CD4-positive, alpha-beta T cell treated with Interleukin-4 for 4 hours (primary cell): ENCODE measurements at regions not wholly inside any gene's neighbourhood (a gene's known extent, or its start where the extent isn't known, plus 50 kb on each side); places are given as distances from the start of the nearest gene placed in this dataset.
"Not testable (repeated sequence)": the region's sequence is repeated elsewhere in the genome, so short reads cannot be mapped to it uniquely, and the experiment has no call there.

Experiments used
- DNase-seq: peaks from one replicate; pipeline ENCODE4 v3.0.0-alpha.2; 2020

GRCh38 chr2:215889240-215889969, 123.9 kb downstream of the MREG start:
- DNase-seq = not testable (repeated sequence)

- no peak for DNase-seq
These were observed 124.7 kb downstream of the MREG start for GRCh38 chr2:215888680-215889079.

- no peak for DNase-seq
These were observed 126.0 kb downstream of the MREG start for GRCh38 chr2:215887303-215887702.

- no peak for DNase-seq
These were observed 127.3 kb downstream of the MREG start for GRCh38 chr2:215886022-215886421.

- DNase-seq = no peak
These were observed 127.8 kb downstream of the MREG start for GRCh38 chr2:215885536-215885935.

GRCh38 chr2:215884451-215885087, 128.8 kb downstream of the MREG start:
- DNase-seq = no peak

GRCh38 chr2:215883799-215884198, 129.6 kb downstream of the MREG start:
- DNase-seq = no peak

- no peak for DNase-seq
These were observed 130.7 kb downstream of the MREG start for GRCh38 chr2:215882689-215883088.

GRCh38 chr2:215881582-215881981, 131.8 kb downstream of the MREG start:
- no peak for DNase-seq

GRCh38 chr2:215880970-215881369, 132.4 kb downstream of the MREG start:
- no peak for DNase-seq

GRCh38 chr2:215879977-215880940, 133.1 kb downstream of the MREG start:
- no peak for DNase-seq

- no peak for DNase-seq
These were observed 134.0 kb downstream of the MREG start for GRCh38 chr2:215879331-215879730.

- no peak for DNase-seq
These were observed 134.8 kb downstream of the MREG start for GRCh38 chr2:215878476-215879063.

GRCh38 chr2:215876937-215877238, 136.5 kb downstream of the MREG start:
- DNase-seq = no peak

GRCh38 chr2:215876139-215876936, 137.0 kb downstream of the MREG start:
- no peak for DNase-seq

- no peak for DNase-seq
These were observed 138.9 kb downstream of the MREG start for GRCh38 chr2:215874418-215874817.

- DNase-seq = no peak
These were observed 142.4 kb downstream of the MREG start for GRCh38 chr2:215870986-215871385.

- DNase-seq = no peak
These were observed 143.3 kb downstream of the MREG start for GRCh38 chr2:215870088-215870490.

- DNase-seq = no peak
These were observed 144.4 kb downstream of the MREG start for GRCh38 chr2:215868846-215869543.

GRCh38 chr2:215866606-215867005, 146.7 kb downstream of the MREG start:
- DNase-seq = no peak

- DNase-seq = no peak
These were observed 149.7 kb downstream of the MREG start for GRCh38 chr2:215863687-215864086.

GRCh38 chr2:215862351-215862771, 151.0 kb downstream of the MREG start:
- no peak for DNase-seq
